Mesendoderm (in vitro differentiated cells): ENCODE measurements at regions not wholly inside any gene's neighbourhood (a gene's known extent, or its start where the extent isn't known, plus 50 kb on each side); places are given as distances from the start of the nearest gene placed in this dataset.

ENCODE experiments used
- DNase-seq: peaks from one replicate; pipeline ENCODE4 v3.0.0; 2013
- H2AK5ac ChIP-seq: 2 replicates; pipeline ENCODE4 v1.6.1; 2013; ENCODE audit warnings: low read length, inconsistent platforms
- H2BK120ac ChIP-seq: 2 replicates; pipeline ENCODE4 v1.6.1; 2013; ENCODE audit warnings: low read depth, mild to moderate bottlenecking, low read length, moderate library complexity, mixed read lengths
- H2BK15ac ChIP-seq: replicated peaks from 2 replicates; pipeline ENCODE4 v1.6.1; 2013; ENCODE audit warnings: low read depth, mild to moderate bottlenecking, moderate library complexity
- H2BK5ac ChIP-seq: 2 replicates; pipeline ENCODE4 v1.6.1; 2013; ENCODE audit warnings: low read length, inconsistent platforms
- H3K18ac ChIP-seq: 2 replicates; pipeline ENCODE4 v1.6.1; 2013; ENCODE audit warnings: mild to moderate bottlenecking, low read length, mixed read lengths
- H3K23ac ChIP-seq: one replicate; pipeline ENCODE4 v1.6.1; 2013; ENCODE audit warnings: low read length
- H3K27ac ChIP-seq: 2 replicates; pipeline ENCODE4 v1.5.1; 2013; ENCODE audit warnings: low read depth, mild to moderate bottlenecking, inconsistent platforms, low read length, moderate library complexity
- H3K27me3 ChIP-seq: 2 replicates; pipeline ENCODE4 v1.6.1; 2013; ENCODE audit warnings: low read length, control low read depth, mild to moderate bottlenecking, inconsistent platforms; ENCODE audit not compliant: insufficient read depth, poor library complexity
- H3K36me3 ChIP-seq: 2 replicates; pipeline ENCODE4 v1.6.1; 2013; ENCODE audit warnings: low read length, inconsistent platforms; ENCODE audit not compliant: control insufficient read depth, insufficient read depth
- H3K4ac ChIP-seq: one replicate; pipeline ENCODE4 v1.6.1; 2013; ENCODE audit warnings: low read depth, mild to moderate bottlenecking, low read length, moderate library complexity
- H3K4me1 ChIP-seq: 2 replicates; pipeline ENCODE4 v1.6.1; 2013; ENCODE audit warnings: low read depth, low read length, inconsistent platforms; ENCODE audit not compliant: control insufficient read depth
- H3K4me2 ChIP-seq: 2 replicates; pipeline ENCODE4 v1.6.1; 2013; ENCODE audit warnings: low read length
- H3K4me3 ChIP-seq: 2 replicates; pipeline ENCODE4 v1.5.1; 2013; ENCODE audit warnings: mild to moderate bottlenecking, low read length
- H3K56ac ChIP-seq: one replicate; pipeline ENCODE4 v1.6.1; 2013; ENCODE audit warnings: low read length
- H3K79me1 ChIP-seq: 2 replicates; pipeline ENCODE4 v1.6.1; 2013; ENCODE audit warnings: low read length, inconsistent platforms
- H3K79me2 ChIP-seq: 2 replicates; pipeline ENCODE4 v1.6.1; 2013; ENCODE audit warnings: mild to moderate bottlenecking, low read length; ENCODE audit not compliant: control insufficient read depth, insufficient read depth
- H3K9ac ChIP-seq: 2 replicates; pipeline ENCODE4 v1.6.1; 2013; ENCODE audit warnings: low read length, inconsistent platforms
- H4K5ac ChIP-seq: one replicate; pipeline ENCODE4 v1.6.1; 2013; ENCODE audit warnings: low read length
- H4K8ac ChIP-seq: one replicate; pipeline ENCODE4 v1.6.1; 2013; ENCODE audit warnings: low read depth, mild to moderate bottlenecking, control low read depth, low read length, moderate library complexity
- WGBS: extraction: QIAGEN DNeasy Blood & Tissue Kit; methylation state at CpG from one replicate; pipeline ENCODE4 v1.1.7; 2013; ENCODE audit warnings: low lambda C conversion rate, missing lambda C conversion rate; ENCODE audit not compliant: insufficient coverage; ENCODE audit errors: extremely low coverage; 5-methylcytosine and 5-hydroxymethylcytosine counted together

DNA sequence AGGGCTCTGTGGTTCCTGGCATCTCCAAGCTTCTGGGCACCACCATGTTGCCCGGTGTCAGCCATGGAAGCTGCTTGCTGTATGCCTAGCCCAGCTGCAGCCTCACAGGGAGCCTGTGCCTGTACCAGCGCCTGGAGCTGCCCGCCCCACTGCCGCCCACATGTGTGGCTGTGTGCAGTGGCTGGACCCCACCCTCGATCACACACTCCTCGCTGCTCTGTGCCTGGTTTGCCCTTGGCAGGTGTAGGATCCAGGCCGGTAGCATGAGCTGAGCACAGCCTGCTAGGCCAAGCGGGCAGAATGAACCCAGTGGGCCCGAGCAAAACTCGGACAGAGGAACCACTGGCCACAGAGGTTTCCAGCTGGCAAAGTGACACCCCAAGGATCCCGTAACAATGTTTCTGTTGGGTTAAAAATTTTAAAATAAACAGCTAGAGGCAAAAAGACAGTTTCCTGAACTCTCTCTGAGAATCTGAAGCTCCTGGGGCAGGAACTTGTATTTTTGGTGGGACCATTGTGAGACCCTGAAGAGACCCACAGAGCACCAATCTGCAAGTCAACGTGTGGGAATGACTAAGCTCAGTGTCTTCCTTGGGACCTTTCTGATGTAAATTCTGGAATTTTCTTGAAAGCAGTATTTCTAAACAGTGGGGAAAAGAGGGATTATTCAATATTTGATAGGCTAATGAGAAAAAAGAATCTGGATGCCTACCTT lies 73.1 kb upstream of the CCDC112 start:
- H3K9ac ChIP-seq: no peak overlapping the region
- no peak overlapping the region for H3K23ac ChIP-seq
- no peak overlapping the region for H2BK5ac ChIP-seq
- H3K4me2 ChIP-seq: no peak overlapping the region
- no peak overlapping the region for H3K27ac ChIP-seq
- WGBS: no CpG with 5 or more reads among the region's 12 CpGs
- H3K4me3 ChIP-seq: no peak overlapping the region
- no peak overlapping the region for H4K5ac ChIP-seq
- H3K4ac ChIP-seq: no peak overlapping the region
- H4K8ac ChIP-seq: no peak overlapping the region
- DNase-seq: peak; percentile 38
- no peak overlapping the region for H2AK5ac ChIP-seq
- no peaks in the 10 kb centered on the region for H3K79me2 ChIP-seq
- no peak overlapping the region for H3K18ac ChIP-seq
- no peaks in the 10 kb centered on the region for H3K27me3 ChIP-seq
- H2BK120ac ChIP-seq: no peak overlapping the region
- H2BK15ac ChIP-seq: no peak overlapping the region
- H3K36me3 ChIP-seq: no peaks in the 10 kb centered on the region
- H3K56ac ChIP-seq: no peak overlapping the region
- no peaks in the 10 kb centered on the region for H3K4me1 ChIP-seq
- no peaks in the 10 kb centered on the region for H3K79me1 ChIP-seq

DNA sequence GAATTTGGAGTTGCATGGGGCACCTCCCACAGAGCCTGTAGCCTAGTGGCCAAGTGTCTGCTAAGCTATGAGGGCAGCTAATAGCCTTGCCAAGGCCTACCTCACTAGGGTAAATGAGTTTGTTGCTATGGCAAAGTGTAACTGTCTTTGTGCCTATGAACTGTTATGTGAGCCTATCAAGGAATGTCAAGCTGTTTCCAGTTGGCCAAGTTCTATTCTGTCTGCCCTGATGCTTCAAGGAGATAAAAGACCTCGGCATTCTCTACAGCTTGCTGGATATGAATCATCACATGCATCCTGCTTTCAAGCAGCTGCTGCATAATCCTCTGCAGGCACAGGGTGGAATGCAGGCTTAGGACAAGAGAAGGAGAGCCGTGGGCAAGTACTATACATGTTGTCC lies 69.8 kb upstream of the CCDC112 start:
- Histone ChIP-seq H3K18ac (no peak overlapping the region), H3K79me2 (no peaks in the 10 kb centered on the region), H3K9ac (no peak overlapping the region), H3K4me2 (no peak overlapping the region), H3K79me1 (no peaks in the 10 kb centered on the region), H3K4me1 (no peaks in the 10 kb centered on the region), H3K36me3 (no peaks in the 10 kb centered on the region), H3K23ac (no peak overlapping the region), H4K5ac (no peak overlapping the region), H3K27me3 (no peaks in the 10 kb centered on the region), H3K4ac (no peak overlapping the region), H2BK120ac (no peak overlapping the region), H3K27ac (no peak overlapping the region), H2AK5ac (no peak overlapping the region), H3K56ac (no peak overlapping the region), H4K8ac (no peak overlapping the region), H3K4me3 (no peak overlapping the region), H2BK15ac (no peak overlapping the region), H2BK5ac (no peak overlapping the region)
- WGBS: no CpG with 5 or more reads among the region's 2 CpGs
- DNase-seq: peak; percentile 96

- Histone ChIP-seq H3K56ac (no peak overlapping the region), H3K18ac (no peak overlapping the region), H3K4ac (no peak overlapping the region), H3K4me3 (no peak overlapping the region), H3K27me3 (no peaks in the 10 kb centered on the region), H3K79me2 (no peaks in the 10 kb centered on the region), H3K36me3 (no peaks in the 10 kb centered on the region), H4K8ac (no peak overlapping the region), H3K4me2 (no peak overlapping the region), H3K9ac (no peak overlapping the region), H2BK15ac (no peak overlapping the region), H4K5ac (no peak overlapping the region), H3K23ac (no peak overlapping the region), H3K27ac (no peak overlapping the region), H2AK5ac (no peak overlapping the region), H2BK120ac (no peak overlapping the region), H3K4me1 (peaks cover 5% of the 10 kb centered on the region), H2BK5ac (no peak overlapping the region), H3K79me1 (no peaks in the 10 kb centered on the region)
- no CpG with 5 or more reads among the region's 4 CpGs for WGBS
- DNase-seq: no peak
Measured at GRCh38 chr5:115363879-115364278, 67.4 kb upstream of the CCDC112 start.

DNA sequence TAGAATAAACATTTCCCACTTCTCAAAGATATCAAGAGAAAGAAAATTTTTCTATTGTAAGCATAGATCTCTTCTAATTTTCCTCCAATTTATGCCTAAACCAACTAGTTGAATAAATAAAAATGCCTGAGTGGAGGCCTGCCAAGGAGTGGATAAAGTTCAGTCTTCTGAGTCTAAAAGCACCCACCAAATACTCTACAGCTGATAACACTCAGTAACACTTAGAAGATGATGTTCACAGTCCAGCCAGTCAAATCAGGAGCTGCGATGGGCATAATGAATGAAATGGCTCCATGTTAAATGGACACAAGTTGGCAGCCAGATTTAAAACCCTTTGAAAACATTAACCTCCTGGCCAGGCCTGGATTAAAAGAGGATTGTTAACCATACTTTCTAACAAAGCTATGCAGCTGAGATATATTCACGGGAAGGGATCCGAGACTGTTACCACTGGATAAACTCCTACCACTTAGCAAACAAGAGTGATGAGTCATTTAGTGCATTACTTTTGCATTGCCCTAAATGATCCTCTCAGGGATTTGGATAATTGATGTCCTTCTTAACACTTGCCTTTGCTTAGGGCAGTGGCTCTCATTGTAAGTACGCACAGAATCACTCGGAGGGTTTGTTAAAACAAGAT lies 63.7 kb upstream of the CCDC112 start:
- H4K8ac ChIP-seq: no peak overlapping the region
- no peaks in the 10 kb centered on the region for H3K79me2 ChIP-seq
- no peak overlapping the region for H2BK5ac ChIP-seq
- H2AK5ac ChIP-seq: no peak overlapping the region
- H3K56ac ChIP-seq: no peak overlapping the region
- no peak overlapping the region for H3K4ac ChIP-seq
- no CpG with 5 or more reads among the region's 5 CpGs for WGBS
- no peaks in the 10 kb centered on the region for H3K27me3 ChIP-seq
- no peak overlapping the region for H3K4me2 ChIP-seq
- H3K23ac ChIP-seq: no peak overlapping the region
- no peaks in the 10 kb centered on the region for H3K79me1 ChIP-seq
- H2BK120ac ChIP-seq: no peak overlapping the region
- H3K4me1 ChIP-seq: peaks cover 10% of the 10 kb centered on the region
- no peak overlapping the region for H4K5ac ChIP-seq
- H3K18ac ChIP-seq: no peak overlapping the region
- H3K9ac ChIP-seq: no peak overlapping the region
- no peak overlapping the region for H3K4me3 ChIP-seq
- H2BK15ac ChIP-seq: no peak overlapping the region
- no peak overlapping the region for H3K27ac ChIP-seq
- DNase-seq: peak; percentile 56
- H3K36me3 ChIP-seq: no peaks in the 10 kb centered on the region

GRCh38 chr5:115355767-115356381 lies 59.4 kb upstream of the CCDC112 start:
- Histone ChIP-seq H4K5ac (no peak overlapping the region), H3K27ac (no peak overlapping the region), H3K18ac (no peak overlapping the region), H3K4me3 (no peak overlapping the region), H3K4me1 (peaks cover 10% of the 10 kb centered on the region), H3K56ac (no peak overlapping the region), H2BK15ac (no peak overlapping the region), H2BK120ac (no peak overlapping the region), H3K23ac (no peak overlapping the region), H2AK5ac (no peak overlapping the region), H3K4me2 (no peak overlapping the region), H3K27me3 (no peaks in the 10 kb centered on the region), H3K9ac (no peak overlapping the region), H4K8ac (no peak overlapping the region), H3K36me3 (no peaks in the 10 kb centered on the region), H3K79me2 (no peaks in the 10 kb centered on the region), H3K79me1 (no peaks in the 10 kb centered on the region), H3K4ac (no peak overlapping the region), H2BK5ac (peak overlapping the region; percentile 21)
- WGBS: no CpG with 5 or more reads among the region's 4 CpGs
- peak; percentile 87 for DNase-seq
